K562 (cell line): ENCODE measurements at regions not wholly inside any gene's neighbourhood (a gene's known extent, or its start where the extent isn't known, plus 50 kb on each side); places are given as distances from the start of the nearest gene placed in this dataset.
"Not testable (repeated sequence)": the region's sequence is repeated elsewhere in the genome, so short reads cannot be mapped to it uniquely, and the experiment has no call there.

Experiments
- ATAC-seq: fragments of 200-7000 bp; cut with Tn5 transposase; 3 replicates; pipeline ENCODE4 v1.9.1; 2020; ENCODE audit warnings: moderate library complexity
- BruUV-seq: library from RNA; stranded (reverse); fragments of 400-500 nt; replicated peaks from 2 replicates; lab custom pipeline; 2021; lab: Mats Ljungman, UMichigan
- CTCF ChIA-PET: fragments of 300-600 bp; formaldehyde crosslinking; extraction: SDS; loops from one replicate; lab custom pipeline; 2021; ENCODE audit warnings: low intra/inter-chr PET ratio; lab: Yijun Ruan, JAX
- POLR2A ChIA-PET: fragments of 300-600, 350-650 bp; sonication (Branson Sonifier 250); formaldehyde crosslinking; extraction: SDS; loops from one replicate; lab custom pipeline; 2021; ENCODE audit warnings: antibody characterized with exemption, inconsistent platforms; lab: Yijun Ruan, JAX
- DNase-seq, 4 experiments: peaks; one replicate each; pipeline versions ENCODE4 v3.0.0 to v3.0.0-alpha.2; 2011 to 2018; ENCODE audit warnings: low spot score in 3 of 4, mixed read lengths in 3 of 4; ENCODE audit errors: extremely low read depth in 1 of 4
- FAIRE-seq: peaks from 2 replicates; lab custom pipeline; 2011; peaks lifted over from hg19 to GRCh38; lab: Jason Lieb, UNC
- H2AFZ ChIP-seq: 2 replicates; pipeline ENCODE4 v1.6.0; 2011; ENCODE audit warnings: low read depth, low read length, control low read depth, inconsistent platforms
- H3K27ac ChIP-seq: fragments of 200-600 bp; 3 replicates; pipeline ENCODE4 v1.8.0; 2011; ENCODE audit warnings: low read depth, mild to moderate bottlenecking, control low read depth, inconsistent platforms, low read length, moderate library complexity, mixed read lengths; ENCODE audit errors: extremely low read depth
- H3K27me3 ChIP-seq, 2 experiments: fragments of 300-600 bp in 1 of 2; 2 replicates in 1 of 2; 3 replicates in 1 of 2; pipeline versions ENCODE4 v1.6.0 to v1.8.0; 2011; ENCODE audit warnings: inconsistent platforms in 2 of 2, low read length in 2 of 2, mild to moderate bottlenecking in 1 of 2, mixed read lengths in 1 of 2, moderate library complexity in 1 of 2; ENCODE audit not compliant: control insufficient read depth in 2 of 2, insufficient read depth in 2 of 2
- H3K36me3 ChIP-seq: fragments of 300-600 bp; 3 replicates; pipeline ENCODE4 v1.8.0; 2011; ENCODE audit warnings: mild to moderate bottlenecking, low read length, inconsistent platforms; ENCODE audit not compliant: control insufficient read depth, insufficient read depth
- H3K4me1 ChIP-seq, 2 experiments: fragments of 200-600 bp in 1 of 2; replicated peaks in 1 of 2; 2 replicates in 1 of 2; 3 replicates in 1 of 2; pipeline versions ENCODE4 v1.5.1 to v1.8.0; 2011; ENCODE audit warnings: inconsistent platforms in 2 of 2, low read length in 2 of 2, mild to moderate bottlenecking in 1 of 2, mixed read lengths in 1 of 2, moderate library complexity in 1 of 2; ENCODE audit not compliant: control insufficient read depth in 2 of 2, insufficient read depth in 2 of 2
- H3K4me2 ChIP-seq: 2 replicates; pipeline ENCODE4 v1.6.1; 2011; ENCODE audit warnings: low read length, control low read depth, inconsistent platforms, mixed read lengths; ENCODE audit not compliant: insufficient read depth
- H3K4me3 ChIP-seq: fragments of 200-600 bp; sonication (generic), shearing (Covaris generic); 2 replicates; pipeline ENCODE4 v1.5.1; 2016; ENCODE audit warnings: control low read depth, inconsistent platforms
- H3K79me2 ChIP-seq: fragments of 200-600 bp; 3 replicates; pipeline ENCODE4 v1.8.0; 2011; ENCODE audit warnings: low read length, inconsistent platforms; ENCODE audit not compliant: control insufficient read depth, insufficient read depth
- H3K9ac ChIP-seq, 2 experiments: 2 replicates each; pipeline versions ENCODE4 v1.6.0 to v1.6.1; 2011; ENCODE audit warnings: low read depth in 2 of 2, low read length in 2 of 2, control low read depth in 1 of 2, inconsistent platforms in 1 of 2, mild to moderate bottlenecking in 1 of 2, mixed read lengths in 1 of 2; ENCODE audit not compliant: insufficient read depth in 1 of 2
- H3K9me1 ChIP-seq: one replicate; pipeline ENCODE4 v1.6.0; 2011; ENCODE audit warnings: inconsistent platforms, mild to moderate bottlenecking, low read length, moderate library complexity; ENCODE audit not compliant: control insufficient read depth, insufficient read depth
- H3K9me3 ChIP-seq: replicated peaks from 2 replicates; pipeline ENCODE4 v1.5.1; 2011; ENCODE audit warnings: low read depth, low read length, inconsistent platforms; ENCODE audit not compliant: control insufficient read depth, insufficient read depth
- H4K20me1 ChIP-seq: replicated peaks from 2 replicates; pipeline ENCODE4 v1.6.1; 2011; ENCODE audit warnings: low read length, inconsistent platforms, mixed read lengths; ENCODE audit not compliant: control insufficient read depth, insufficient read depth
- POLR3A ChIP-seq: IDR thresholded peaks from 2 replicates; pipeline ENCODE4 v1.6.1; 2011; ENCODE audit warnings: borderline replicate concordance, mild to moderate bottlenecking, moderate library complexity; ENCODE audit not compliant: insufficient read length, insufficient read depth; ENCODE audit errors: extremely low read depth
- RAD51 ChIP-seq: fragments of 450-650 bp; IDR thresholded peaks from 2 replicates; pipeline ENCODE4 v1.7.1; 2016; ENCODE audit warnings: low read depth, mild to moderate bottlenecking, borderline replicate concordance
- RBM25 ChIP-seq: fragments of 200-400 bp; formaldehyde crosslinking; IDR thresholded peaks from 2 replicates; pipeline ENCODE4 v1.6.1; 2018; ENCODE audit warnings: low read length, low read depth, moderate library complexity; ENCODE audit not compliant: severe bottlenecking
- ZC3H8 ChIP-seq: fragments of 450-650 bp; IDR thresholded peaks from 2 replicates; pipeline ENCODE4 v1.6.1; 2017
- ZNF146 ChIP-seq: IDR thresholded peaks from one replicate; pipeline ENCODE4 v1.6.1; 2018; ENCODE audit warnings: missing compliant biosample characterization; ENCODE audit not compliant: unreplicated experiment
- WGBS: fragments of 100-300 bp; shearing (Covaris generic); methylation state at CpG from one replicate; pipeline ENCODE4 v1.1.6; 2016; ENCODE audit warnings: low coverage, mixed read lengths; ENCODE audit not compliant: insufficient coverage; ENCODE audit errors: missing lambda C conversion rate; 5-methylcytosine and 5-hydroxymethylcytosine counted together
- in situ Hi-C: fragments of 300-500 bp; cut with MboI; formaldehyde crosslinking; loops from 4 replicates; pipeline ENCODE4 v1.15.0; 2018; ENCODE audit warnings: inconsistent platforms, mixed read lengths
- intact Hi-C: fragments of 100-400 bp; cut with micrococcal nuclease; formaldehyde crosslinking; loops from 2 replicates; pipeline ENCODE4 v1.14.2; 2022
- TF ChIP-seq, protein P1 (sequence below): fragments of 450-650 bp; IDR thresholded peaks from 2 replicates; pipeline ENCODE4 v1.6.1; 2016; ENCODE audit warnings: antibody characterized with exemption

DNA sequence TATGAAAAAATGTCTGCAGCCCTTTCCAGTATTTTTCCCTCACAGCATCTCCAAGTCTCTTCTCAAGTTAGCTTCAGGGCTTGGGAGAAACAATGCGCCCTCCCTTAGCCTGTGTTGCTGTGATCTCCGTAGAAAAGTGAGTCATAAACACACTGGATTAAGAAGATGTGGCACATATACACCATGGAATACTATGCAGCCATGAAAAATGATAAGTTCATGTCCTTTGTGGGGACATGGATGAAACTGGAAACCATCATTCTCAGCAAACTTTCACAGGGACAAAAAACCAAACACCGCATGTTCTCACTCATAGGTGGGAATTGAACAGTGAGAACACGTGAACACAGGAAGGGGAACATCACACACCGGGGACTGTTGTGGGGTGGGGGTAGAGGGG is 100.7 kb upstream of the CXorf51B start:
- peak; percentile 44 for TF ChIP-seq ZNF146
- peak; percentile 10 for TF ChIP-seq RBM25
- in situ Hi-C loops, H3K36me3 ChIP-seq, CTCF ChIA-PET, H3K4me2 ChIP-seq, DNase-seq, H3K9ac ChIP-seq, ATAC-seq, intact Hi-C loops, POLR2A ChIA-PET, H3K9me3 ChIP-seq, BruUV-seq, H3K4me1 ChIP-seq, FAIRE-seq, H3K27me3 ChIP-seq, H4K20me1 ChIP-seq, H3K9me1 ChIP-seq, H3K4me3 ChIP-seq, H3K79me2 ChIP-seq, H2AFZ ChIP-seq, H3K27ac ChIP-seq: not testable (repeated sequence)
- 6% methylated on average over 2 of the region's 5 CpGs for WGBS

DNA sequence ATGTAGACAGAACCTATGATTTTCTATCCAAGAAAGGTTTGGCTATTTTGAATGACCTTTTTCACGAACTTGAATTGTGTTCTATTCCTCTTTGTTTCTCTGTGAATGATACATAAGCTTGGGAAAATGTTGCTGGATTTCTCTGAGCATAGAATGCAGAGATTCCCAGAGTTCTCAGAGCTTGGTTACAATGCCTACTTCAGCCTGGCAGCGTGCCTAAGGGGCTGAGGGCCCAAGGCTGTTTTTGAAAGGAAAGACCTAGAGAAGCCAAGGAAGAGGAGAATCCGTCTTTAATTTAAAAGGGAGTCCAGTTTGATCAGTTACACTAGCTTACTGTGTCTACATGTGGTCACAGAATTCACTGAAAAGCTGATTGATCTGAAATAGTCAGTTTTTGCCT is 55.3 kb upstream of the CXorf51B start:
- Histone ChIP-seq H3K79me2 (no peaks in the 10 kb centered on the region), H3K4me1 (no peaks in the 10 kb centered on the region), H3K9me3 (no peaks in the 10 kb centered on the region), H3K4me2 (no peak overlapping the region), H3K36me3 (no peaks in the 10 kb centered on the region), H3K9me1 (no peaks in the 10 kb centered on the region)
- ChIA-PET CTCF (no interaction called here), POLR2A (no interaction called here)
- intact Hi-C loops, result no loop called here
- TF ChIP-seq POLR3A (no peak), ZC3H8 (no peak), RAD51 (no peak)
- TF ChIP-seq, protein P1, sequence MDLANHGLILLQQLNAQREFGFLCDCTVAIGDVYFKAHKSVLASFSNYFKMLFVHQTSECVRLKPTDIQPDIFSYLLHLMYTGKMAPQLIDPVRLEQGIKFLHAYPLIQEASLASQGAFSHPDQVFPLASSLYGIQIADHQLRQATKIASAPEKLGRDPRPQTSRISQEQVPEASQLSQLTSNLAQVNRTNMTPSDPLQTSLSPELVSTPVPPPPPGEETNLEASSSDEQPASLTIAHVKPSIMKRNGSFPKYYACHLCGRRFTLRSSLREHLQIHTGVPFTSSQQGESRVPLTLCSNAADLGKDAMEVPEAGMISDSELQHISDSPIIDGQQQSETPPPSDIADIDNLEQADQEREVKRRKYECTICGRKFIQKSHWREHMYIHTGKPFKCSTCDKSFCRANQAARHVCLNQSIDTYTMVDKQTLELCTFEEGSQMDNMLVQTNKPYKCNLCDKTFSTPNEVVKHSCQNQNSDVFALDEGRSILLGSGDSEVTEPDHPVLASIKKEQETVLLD, result no peak
- TF ChIP-seq, all 486 proteins: peak for 0
- Histone ChIP-seq H2AFZ (no peak overlapping the region), H3K4me3 (no peak overlapping the region), H3K9ac (no peak overlapping the region), H4K20me1 (no peaks in the 10 kb centered on the region), H3K27me3 (no peaks in the 10 kb centered on the region), H3K27ac (no peak overlapping the region)
- DNase-seq, result no peak
- ATAC-seq, result no peak
- FAIRE-seq, result no peak
- in situ Hi-C loops, result no loop called here
- BruUV-seq, result no TSS peak
- WGBS, result 0% methylated on average over 2 of the region's 3 CpGs
